HEK293 (cell line): ENCODE measurements at regions not wholly inside any gene's neighbourhood (a gene's known extent, or its start where the extent isn't known, plus 50 kb on each side); places are given as distances from the start of the nearest gene placed in this dataset.

ENCODE experiments used
- CTCF ChIA-PET: fragments of 350-600 bp; formaldehyde crosslinking; extraction: SDS; loops from one replicate; lab custom pipeline; 2021; ENCODE audit warnings: antibody characterized with exemption; lab: Yijun Ruan, JAX
- POLR2A ChIA-PET: fragments of 300-600 bp; formaldehyde crosslinking; extraction: SDS; loops from one replicate; lab custom pipeline; 2020; ENCODE audit warnings: antibody characterized with exemption, inconsistent platforms; lab: Yijun Ruan, JAX
- H3K27ac ChIP-seq: fragments of 200-500 bp; sonication (Bioruptor generic); 2 replicates; pipeline ENCODE4 v1.5.1; 2014; ENCODE audit warnings: low read depth, low read length, control low read depth, inconsistent platforms; ENCODE audit errors: extremely low read depth
- H3K36me3 ChIP-seq, 2 experiments: fragments of 200-500 bp in 1 of 2; sonication (Bioruptor generic) in 1 of 2; 1 replicate in 1 of 2; 2 replicates in 1 of 2; pipeline ENCODE4 v1.5.1; 2014 to 2017; ENCODE audit warnings: inconsistent platforms in 2 of 2, low read length in 2 of 2; ENCODE audit not compliant: control insufficient read depth in 2 of 2, insufficient read depth in 1 of 2
- H3K4me1 ChIP-seq: fragments of 200-500 bp; sonication (Bioruptor generic); 2 replicates; pipeline ENCODE4 v1.5.1; 2014; ENCODE audit warnings: mild to moderate bottlenecking, low read length, inconsistent platforms; ENCODE audit not compliant: control insufficient read depth, insufficient read depth
- H3K4me3 ChIP-seq: 2 replicates; pipeline ENCODE4 v1.5.1; 2011; ENCODE audit warnings: low read depth, mild to moderate bottlenecking, control low read depth, low read length, moderate library complexity
- H3K9me3 ChIP-seq: fragments of 200-500 bp; sonication (Bioruptor generic); 2 replicates; pipeline ENCODE4 v1.5.1; 2014; ENCODE audit warnings: low read depth, low read length, inconsistent platforms; ENCODE audit not compliant: control insufficient read depth, insufficient read depth
- GLIS1 ChIP-seq: fragments of 450-650 bp; formaldehyde crosslinking; IDR thresholded peaks from 2 replicates; pipeline ENCODE4 v1.5.1; 2016; ENCODE audit warnings: missing biosample characterization, missing genetic modification characterization
- HIC1 ChIP-seq: fragments of 450-650 bp; formaldehyde crosslinking; IDR thresholded peaks from 2 replicates; pipeline ENCODE4 v1.5.1; 2016; ENCODE audit warnings: missing biosample characterization, missing genetic modification characterization
- KLF16 ChIP-seq: fragments of 450-650 bp; formaldehyde crosslinking; IDR thresholded peaks from 2 replicates; pipeline ENCODE4 v1.5.1; 2017; ENCODE audit warnings: missing biosample characterization, missing genetic modification characterization
- KLF7 ChIP-seq: fragments of 450-650 bp; formaldehyde crosslinking; IDR thresholded peaks from 2 replicates; pipeline ENCODE4 v1.5.1; 2016; ENCODE audit warnings: missing biosample characterization, missing genetic modification characterization, borderline replicate concordance
- PRDM1 ChIP-seq: fragments of 450-650 bp; formaldehyde crosslinking; IDR thresholded peaks from 2 replicates; pipeline ENCODE4; 2016; ENCODE audit warnings: missing biosample characterization, missing genetic modification characterization
- ZBTB8A ChIP-seq: fragments of 450-650 bp; formaldehyde crosslinking; IDR thresholded peaks from 2 replicates; pipeline ENCODE4 v1.5.1; 2016; ENCODE audit warnings: missing biosample characterization, missing genetic modification characterization
- ZFP41 ChIP-seq: fragments of 450-650 bp; formaldehyde crosslinking; IDR thresholded peaks from 2 replicates; pipeline ENCODE4 v1.5.1; 2016; ENCODE audit warnings: missing biosample characterization, missing genetic modification characterization, borderline replicate concordance
- ZNF155 ChIP-seq: fragments of 450-650 bp; formaldehyde crosslinking; IDR thresholded peaks from 2 replicates; pipeline ENCODE4 v1.5.1; 2016; ENCODE audit warnings: missing biosample characterization, missing genetic modification characterization
- ZNF19 ChIP-seq: fragments of 450-650 bp; formaldehyde crosslinking; IDR thresholded peaks from 2 replicates; pipeline ENCODE4; 2016; ENCODE audit warnings: missing biosample characterization, missing genetic modification characterization, low read depth
- ZNF202 ChIP-seq: fragments of 450-650 bp; formaldehyde crosslinking; IDR thresholded peaks from 2 replicates; pipeline ENCODE4 v1.5.1; 2016; ENCODE audit warnings: missing biosample characterization, missing genetic modification characterization, borderline replicate concordance
- ZNF354C ChIP-seq: fragments of 450-650 bp; formaldehyde crosslinking; IDR thresholded peaks from 2 replicates; pipeline ENCODE4 v1.5.1; 2016; ENCODE audit warnings: missing biosample characterization, missing genetic modification characterization, low read depth, borderline replicate concordance
- ZNF521 ChIP-seq: fragments of 450-650 bp; formaldehyde crosslinking; IDR thresholded peaks from 2 replicates; pipeline ENCODE4 v1.5.1; 2017; ENCODE audit warnings: missing biosample characterization, mild to moderate bottlenecking, missing genetic modification characterization
- ZNF544 ChIP-seq: fragments of 450-650 bp; formaldehyde crosslinking; IDR thresholded peaks from 2 replicates; pipeline ENCODE4 v1.5.0; 2017; ENCODE audit warnings: missing biosample characterization, missing genetic modification characterization
- ZNF600 ChIP-seq: fragments of 450-650 bp; formaldehyde crosslinking; IDR thresholded peaks from 2 replicates; pipeline ENCODE4 v1.5.1; 2016; ENCODE audit warnings: missing biosample characterization, missing genetic modification characterization
- ZNF843 ChIP-seq: fragments of 450-650 bp; formaldehyde crosslinking; IDR thresholded peaks from 2 replicates; pipeline ENCODE4 v1.5.1; 2016; ENCODE audit warnings: missing biosample characterization, missing genetic modification characterization
- TF ChIP-seq, protein P1 (sequence below): fragments of 450-650 bp; formaldehyde crosslinking; IDR thresholded peaks from 2 replicates; pipeline ENCODE4 v1.5.1; 2016; ENCODE audit warnings: missing biosample characterization, missing genetic modification characterization
- TF ChIP-seq, protein P2 (sequence below): fragments of 450-650 bp; formaldehyde crosslinking; IDR thresholded peaks from 2 replicates; pipeline ENCODE4 v1.5.1; 2016; ENCODE audit warnings: missing biosample characterization, missing genetic modification characterization, low read depth
- TF ChIP-seq, protein P3 (sequence below): fragments of 450-650 bp; formaldehyde crosslinking; conservative IDR thresholded peaks from 2 replicates; pipeline ENCODE4 v1.5.1; 2016; ENCODE audit warnings: low read depth, missing biosample characterization, missing genetic modification characterization

DNA sequence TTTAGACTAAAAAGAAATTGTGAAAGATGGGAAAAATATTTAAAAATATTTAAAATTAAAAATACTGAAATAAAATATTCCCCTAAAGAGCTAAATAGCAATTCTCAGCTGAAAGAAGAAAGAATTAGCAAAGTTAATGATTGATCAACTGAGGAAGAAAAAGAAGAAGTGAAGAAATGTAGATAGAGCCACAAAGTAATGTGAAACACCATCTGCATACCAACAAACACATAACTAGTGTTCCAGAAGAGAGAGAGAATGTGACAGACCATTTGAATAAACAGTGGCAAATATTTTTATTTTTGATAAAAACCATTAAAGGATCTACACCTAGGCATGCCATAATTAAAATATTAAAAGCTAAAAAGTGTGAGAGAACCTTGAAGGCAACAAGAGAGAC, 784.5 kb upstream of the ZWINT start:
- POLR2A ChIA-PET = no interaction called here
- H3K4me3 ChIP-seq = no peak overlapping the region
- H3K36me3 ChIP-seq = no peaks in the 10 kb centered on the region
- H3K4me1 ChIP-seq = no peaks in the 10 kb centered on the region
- H3K27ac ChIP-seq = no peak overlapping the region
- no peak for TF ChIP-seq ZNF600
- TF ChIP-seq ZNF19 (tag by site-specific recombination) = no peak
- TF ChIP-seq GLIS1 (tag by site-specific recombination) = no peak
- no peak for TF ChIP-seq ZNF155
- TF ChIP-seq, protein P1, sequence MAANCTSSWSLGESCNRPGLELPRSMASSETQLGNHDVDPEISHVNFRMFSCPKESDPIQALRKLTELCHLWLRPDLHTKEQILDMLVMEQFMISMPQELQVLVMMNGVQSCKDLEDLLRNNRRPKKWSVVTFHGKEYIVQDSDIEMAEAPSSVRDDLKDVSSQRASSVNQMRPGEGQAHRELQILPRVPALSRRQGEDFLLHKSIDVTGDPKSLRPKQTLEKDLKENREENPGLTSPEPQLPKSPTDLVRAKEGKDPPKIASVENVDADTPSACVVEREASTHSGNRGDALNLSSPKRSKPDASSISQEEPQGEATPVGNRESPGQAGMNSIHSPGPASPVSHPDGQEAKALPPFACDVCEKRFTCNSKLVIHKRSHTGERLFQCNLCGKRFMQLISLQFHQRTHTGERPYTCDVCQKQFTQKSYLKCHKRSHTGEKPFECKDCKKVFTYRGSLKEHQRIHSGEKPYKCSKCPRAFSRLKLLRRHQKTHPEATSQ (tag by site-specific recombination) = no peak
- TF ChIP-seq ZNF521 (tag by site-specific recombination) = no peak
- TF ChIP-seq, protein P2, sequence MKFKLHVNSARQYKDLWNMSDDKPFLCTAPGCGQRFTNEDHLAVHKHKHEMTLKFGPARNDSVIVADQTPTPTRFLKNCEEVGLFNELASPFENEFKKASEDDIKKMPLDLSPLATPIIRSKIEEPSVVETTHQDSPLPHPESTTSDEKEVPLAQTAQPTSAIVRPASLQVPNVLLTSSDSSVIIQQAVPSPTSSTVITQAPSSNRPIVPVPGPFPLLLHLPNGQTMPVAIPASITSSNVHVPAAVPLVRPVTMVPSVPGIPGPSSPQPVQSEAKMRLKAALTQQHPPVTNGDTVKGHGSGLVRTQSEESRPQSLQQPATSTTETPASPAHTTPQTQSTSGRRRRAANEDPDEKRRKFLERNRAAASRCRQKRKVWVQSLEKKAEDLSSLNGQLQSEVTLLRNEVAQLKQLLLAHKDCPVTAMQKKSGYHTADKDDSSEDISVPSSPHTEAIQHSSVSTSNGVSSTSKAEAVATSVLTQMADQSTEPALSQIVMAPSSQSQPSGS (tag by site-specific recombination) = no peak
- no peak for TF ChIP-seq ZNF843
- TF ChIP-seq KLF16 (tag by site-specific recombination) = no peak
- TF ChIP-seq ZNF544 = no peak
- TF ChIP-seq, protein P3, sequence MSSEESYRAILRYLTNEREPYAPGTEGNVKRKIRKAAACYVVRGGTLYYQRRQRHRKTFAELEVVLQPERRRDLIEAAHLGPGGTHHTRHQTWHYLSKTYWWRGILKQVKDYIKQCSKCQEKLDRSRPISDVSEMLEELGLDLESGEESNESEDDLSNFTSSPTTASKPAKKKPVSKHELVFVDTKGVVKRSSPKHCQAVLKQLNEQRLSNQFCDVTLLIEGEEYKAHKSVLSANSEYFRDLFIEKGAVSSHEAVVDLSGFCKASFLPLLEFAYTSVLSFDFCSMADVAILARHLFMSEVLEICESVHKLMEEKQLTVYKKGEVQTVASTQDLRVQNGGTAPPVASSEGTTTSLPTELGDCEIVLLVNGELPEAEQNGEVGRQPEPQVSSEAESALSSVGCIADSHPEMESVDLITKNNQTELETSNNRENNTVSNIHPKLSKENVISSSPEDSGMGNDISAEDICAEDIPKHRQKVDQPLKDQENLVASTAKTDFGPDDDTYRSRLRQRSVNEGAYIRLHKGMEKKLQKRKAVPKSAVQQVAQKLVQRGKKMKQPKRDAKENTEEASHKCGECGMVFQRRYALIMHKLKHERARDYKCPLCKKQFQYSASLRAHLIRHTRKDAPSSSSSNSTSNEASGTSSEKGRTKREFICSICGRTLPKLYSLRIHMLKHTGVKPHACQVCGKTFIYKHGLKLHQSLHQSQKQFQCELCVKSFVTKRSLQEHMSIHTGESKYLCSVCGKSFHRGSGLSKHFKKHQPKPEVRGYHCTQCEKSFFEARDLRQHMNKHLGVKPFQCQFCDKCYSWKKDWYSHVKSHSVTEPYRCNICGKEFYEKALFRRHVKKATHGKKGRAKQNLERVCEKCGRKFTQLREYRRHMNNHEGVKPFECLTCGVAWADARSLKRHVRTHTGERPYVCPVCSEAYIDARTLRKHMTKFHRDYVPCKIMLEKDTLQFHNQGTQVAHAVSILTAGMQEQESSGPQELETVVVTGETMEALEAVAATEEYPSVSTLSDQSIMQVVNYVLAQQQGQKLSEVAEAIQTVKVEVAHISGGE (tag by site-specific recombination) = no peak
- no peak for TF ChIP-seq KLF7 (tag by site-specific recombination)
- TF ChIP-seq PRDM1 = no peak
- no peak for TF ChIP-seq ZNF354C (tag by site-specific recombination)
- TF ChIP-seq ZBTB8A (tag by site-specific recombination) = no peak
- TF ChIP-seq HIC1 (tag by site-specific recombination) = no peak
- no peak for TF ChIP-seq ZFP41 (tag by site-specific recombination)
- TF ChIP-seq ZNF202 (tag by site-specific recombination) = no peak
- CTCF ChIA-PET = interaction anchor here (1.0 kb wide), 1 partner anchor 74 kb away, joined by 3 read pairs; no protein-coding TSS in a partner anchor
- no peaks in the 10 kb centered on the region for H3K9me3 ChIP-seq
